OCI-LY7 (cell line): ENCODE measurements at regions not wholly inside any gene's neighbourhood (a gene's known extent, or its start where the extent isn't known, plus 50 kb on each side); places are given as distances from the start of the nearest gene placed in this dataset.
A peak's percentile ranks its signal among the peaks of the same experiment; 100 is the strongest.

Experiments used
- BruUV-seq: library from RNA; stranded (reverse); fragments of 400-500 nt; replicated peaks from 2 replicates; lab custom pipeline; 2021; lab: Mats Ljungman, UMichigan
- CTCF ChIA-PET: fragments of 300-600 bp; sonication (Branson Sonifier 250); formaldehyde crosslinking; loops from one replicate; lab custom pipeline; 2022; ENCODE audit warnings: antibody characterized with exemption; ENCODE audit not compliant: unreplicated experiment; lab: Charles Lee
- POLR2A ChIA-PET: fragments of 300-600 bp; sonication (Branson Sonifier 250); formaldehyde crosslinking; loops from one replicate; lab custom pipeline; 2022; ENCODE audit warnings: antibody characterized with exemption; lab: Charles Lee
- DNase-seq: peaks from one replicate; pipeline ENCODE4 v3.0.0-alpha.2; 2015; ENCODE audit warnings: low spot score
- H2AFZ ChIP-seq: fragments of 200-600 bp; sonication (generic), shearing (Covaris generic); 2 replicates; pipeline ENCODE4 v1.6.1; 2014; ENCODE audit warnings: mild to moderate bottlenecking, antibody characterized with exemption, low read length, moderate library complexity
- H3K27ac ChIP-seq: fragments of 200-600 bp; sonication (generic); 2 replicates; pipeline ENCODE4 v1.5.1; 2014; ENCODE audit warnings: mixed run types, low read depth, mild to moderate bottlenecking, moderate library complexity, low read length, inconsistent platforms; ENCODE audit not compliant: poor library complexity, severe bottlenecking
- H3K36me3 ChIP-seq: fragments of 200-600 bp; sonication (generic); 2 replicates; pipeline ENCODE4 v1.6.1; 2014; ENCODE audit warnings: mild to moderate bottlenecking, antibody characterized with exemption, low read length, moderate library complexity, mixed read lengths; ENCODE audit not compliant: insufficient read depth
- H3K4me1 ChIP-seq: fragments of 200-600 bp; sonication (generic); 2 replicates; pipeline ENCODE4 v1.5.1; 2014; ENCODE audit warnings: mild to moderate bottlenecking, low read length; ENCODE audit not compliant: insufficient read depth, poor library complexity, severe bottlenecking
- H3K4me2 ChIP-seq: fragments of 200-600 bp; sonication (generic); 2 replicates; pipeline ENCODE4 v1.6.1; 2014; ENCODE audit warnings: mild to moderate bottlenecking, low read length
- H3K4me3 ChIP-seq: fragments of 200-600 bp; sonication (generic); 2 replicates; pipeline ENCODE4 v1.5.1; 2014; ENCODE audit warnings: mild to moderate bottlenecking, low read depth, low read length; ENCODE audit not compliant: poor library complexity, severe bottlenecking
- H3K79me2 ChIP-seq: fragments of 200-600 bp; sonication (generic); 2 replicates; pipeline ENCODE4 v1.6.1; 2016; ENCODE audit warnings: low read depth, mild to moderate bottlenecking, low read length, moderate library complexity, mixed read lengths; ENCODE audit not compliant: insufficient read depth
- H3K9me2 ChIP-seq: fragments of 200-600 bp; sonication (generic); 2 replicates; pipeline ENCODE4 v1.6.1; 2016; ENCODE audit warnings: mild to moderate bottlenecking, low read length, mixed read lengths; ENCODE audit not compliant: insufficient read depth
- H3K9me3 ChIP-seq: fragments of 200-600 bp; sonication (generic); 2 replicates; pipeline ENCODE4 v1.6.1; 2014; ENCODE audit warnings: mild to moderate bottlenecking, mixed run types, low read length, mixed read lengths
- H4K20me1 ChIP-seq: fragments of 200-600 bp; sonication (generic); 2 replicates; pipeline ENCODE4 v1.6.1; 2014; ENCODE audit warnings: mild to moderate bottlenecking, antibody characterized with exemption, low read length, moderate library complexity, mixed read lengths; ENCODE audit not compliant: insufficient read depth
- EZH2phosphoT487 ChIP-seq: fragments of 200-600 bp; sonication (generic); IDR thresholded peaks from 2 replicates; pipeline ENCODE4 v1.6.1; 2018; ENCODE audit warnings: low read depth, borderline replicate concordance, mild to moderate bottlenecking, mixed run types, antibody characterized with exemption, low read length, moderate library complexity, mixed read lengths
- intact Hi-C: fragments of 100-400 bp; cut with micrococcal nuclease; formaldehyde crosslinking; loops from one replicate; pipeline ENCODE4 v1.10.0; 2022; ENCODE audit not compliant: unreplicated experiment
- TF ChIP-seq, protein P1 (sequence below): fragments of 200-600 bp; sonication (generic); conservative IDR thresholded peaks from 2 replicates; pipeline ENCODE4 v1.5.1; 2014; ENCODE audit warnings: mild to moderate bottlenecking, antibody characterized with exemption, low read length, moderate library complexity, mixed read lengths

DNA sequence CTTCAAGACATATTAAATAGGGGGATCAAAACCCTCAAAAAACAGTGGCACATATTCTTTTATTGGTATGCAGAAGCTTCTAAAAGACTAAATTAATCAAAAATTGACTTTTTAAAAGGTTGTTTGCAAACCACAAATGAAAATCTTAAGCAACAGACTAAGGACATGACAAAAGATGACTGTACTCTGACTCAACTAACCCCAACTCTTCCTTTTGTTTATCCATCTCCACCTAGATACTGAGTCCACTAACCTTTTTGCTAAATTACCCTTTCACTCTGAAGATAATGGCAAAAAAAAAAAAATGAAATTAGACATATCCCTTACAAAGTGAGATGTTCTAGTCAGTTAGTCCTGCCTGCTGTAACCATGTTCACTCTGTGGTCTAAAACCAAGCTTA is 91.6 kb upstream of the NLRP2B start:
- BruUV-seq = no TSS peak
- no peak for DNase-seq
- no peak overlapping the region for H3K27ac ChIP-seq
- ChIA-PET CTCF (no interaction called here), POLR2A (no interaction called here)
- H3K4me3 ChIP-seq = no peak overlapping the region
- H2AFZ ChIP-seq = no peak overlapping the region
- H3K9me2 ChIP-seq = no peaks in the 10 kb centered on the region
- intact Hi-C loops = no loop called here
- H3K4me1 ChIP-seq = no peaks in the 10 kb centered on the region
- H4K20me1 ChIP-seq = no peaks in the 10 kb centered on the region
- H3K4me2 ChIP-seq = no peak overlapping the region
- no peaks in the 10 kb centered on the region for H3K9me3 ChIP-seq
- H3K36me3 ChIP-seq = no peaks in the 10 kb centered on the region
- TF ChIP-seq EZH2phosphoT487 = no peak
- TF ChIP-seq, protein P1, sequence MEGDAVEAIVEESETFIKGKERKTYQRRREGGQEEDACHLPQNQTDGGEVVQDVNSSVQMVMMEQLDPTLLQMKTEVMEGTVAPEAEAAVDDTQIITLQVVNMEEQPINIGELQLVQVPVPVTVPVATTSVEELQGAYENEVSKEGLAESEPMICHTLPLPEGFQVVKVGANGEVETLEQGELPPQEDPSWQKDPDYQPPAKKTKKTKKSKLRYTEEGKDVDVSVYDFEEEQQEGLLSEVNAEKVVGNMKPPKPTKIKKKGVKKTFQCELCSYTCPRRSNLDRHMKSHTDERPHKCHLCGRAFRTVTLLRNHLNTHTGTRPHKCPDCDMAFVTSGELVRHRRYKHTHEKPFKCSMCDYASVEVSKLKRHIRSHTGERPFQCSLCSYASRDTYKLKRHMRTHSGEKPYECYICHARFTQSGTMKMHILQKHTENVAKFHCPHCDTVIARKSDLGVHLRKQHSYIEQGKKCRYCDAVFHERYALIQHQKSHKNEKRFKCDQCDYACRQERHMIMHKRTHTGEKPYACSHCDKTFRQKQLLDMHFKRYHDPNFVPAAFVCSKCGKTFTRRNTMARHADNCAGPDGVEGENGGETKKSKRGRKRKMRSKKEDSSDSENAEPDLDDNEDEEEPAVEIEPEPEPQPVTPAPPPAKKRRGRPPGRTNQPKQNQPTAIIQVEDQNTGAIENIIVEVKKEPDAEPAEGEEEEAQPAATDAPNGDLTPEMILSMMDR = no peak
- no peaks in the 10 kb centered on the region for H3K79me2 ChIP-seq

DNA sequence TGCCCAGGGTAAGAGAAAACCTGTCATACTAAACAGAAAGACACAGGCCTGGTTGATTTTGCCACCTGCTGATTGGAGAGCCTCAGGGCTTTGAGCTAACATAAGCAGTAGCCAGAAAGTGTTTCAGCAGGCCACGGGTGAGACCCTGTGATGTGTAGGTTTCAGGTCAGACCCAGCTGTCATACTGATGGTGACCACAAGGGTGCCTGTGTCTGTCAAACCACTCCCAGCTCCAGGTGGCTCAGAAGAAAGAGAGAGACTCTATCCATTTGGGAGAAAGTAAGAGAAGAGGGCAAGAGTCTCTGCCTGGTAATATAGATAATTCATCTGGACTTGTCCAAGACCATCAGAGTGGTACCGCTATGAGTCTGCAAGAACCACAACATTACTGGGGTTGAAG is 72.8 kb upstream of the NLRP2B start:
- Histone ChIP-seq H3K79me2 (no peaks in the 10 kb centered on the region), H3K4me1 (no peaks in the 10 kb centered on the region), H4K20me1 (no peaks in the 10 kb centered on the region), H3K27ac (no peak overlapping the region), H3K4me3 (no peak overlapping the region), H2AFZ (no peak overlapping the region), H3K36me3 (no peaks in the 10 kb centered on the region), H3K9me3 (no peaks in the 10 kb centered on the region), H3K9me2 (no peaks in the 10 kb centered on the region), H3K4me2 (no peak overlapping the region)
- no peak for TF ChIP-seq EZH2phosphoT487
- TF ChIP-seq, protein P1 = 0 out of 2 replicates have a peak, but pooled peaks have one; percentile 18
- no peak for DNase-seq
- intact Hi-C loops = no loop called here
- ChIA-PET POLR2A (no interaction called here), CTCF (no interaction called here)
- BruUV-seq = no TSS peak

DNA sequence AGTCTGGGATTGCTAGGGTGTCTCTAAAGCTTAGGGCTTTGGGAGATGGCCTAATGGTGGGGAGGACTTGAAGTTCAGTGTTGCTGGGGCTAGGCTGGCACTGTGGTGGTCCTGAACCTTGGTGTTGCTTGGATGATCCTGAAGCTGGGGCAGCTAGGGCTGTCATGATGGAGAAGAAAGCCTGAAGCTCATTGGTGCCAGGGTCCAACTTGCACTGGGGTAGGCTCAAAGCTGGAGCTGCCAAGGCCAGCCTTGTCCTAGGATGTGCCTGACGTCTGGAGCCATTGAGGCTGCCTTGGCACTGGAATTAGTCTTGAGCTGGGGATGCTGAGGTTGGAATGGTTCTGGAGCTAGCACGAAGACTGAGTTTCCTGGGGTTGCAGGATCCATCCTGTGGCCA is 61.0 kb upstream of the NLRP2B start:
- POLR2A ChIA-PET = no interaction called here

More for the DNA sequence above, 61.0 kb upstream of the NLRP2B start:
- Histone ChIP-seq H3K36me3 (no peaks in the 10 kb centered on the region), H3K27ac (no peak overlapping the region), H2AFZ (no peak overlapping the region), H3K9me3 (no peaks in the 10 kb centered on the region), H3K79me2 (no peaks in the 10 kb centered on the region), H3K4me2 (no peak overlapping the region), H3K4me1 (no peaks in the 10 kb centered on the region), H3K4me3 (no peak overlapping the region), H4K20me1 (no peaks in the 10 kb centered on the region), H3K9me2 (no peaks in the 10 kb centered on the region)
- intact Hi-C loops = no loop called here
- CTCF ChIA-PET = no interaction called here
- TF ChIP-seq, protein P1 = no peak
- no peak for TF ChIP-seq EZH2phosphoT487
- DNase-seq = no peak
- no TSS peak for BruUV-seq
